NCI-H1694 (cell line): ENCODE measurements at regions not wholly inside any gene's neighbourhood (a gene's known extent, or its start where the extent isn't known, plus 50 kb on each side); places are given as distances from the start of the nearest gene placed in this dataset.

ENCODE experiments used
- DNase-seq: peaks from one replicate; lab custom pipeline; 2025; lab: John Stamatoyannopoulos, UW

DNA sequence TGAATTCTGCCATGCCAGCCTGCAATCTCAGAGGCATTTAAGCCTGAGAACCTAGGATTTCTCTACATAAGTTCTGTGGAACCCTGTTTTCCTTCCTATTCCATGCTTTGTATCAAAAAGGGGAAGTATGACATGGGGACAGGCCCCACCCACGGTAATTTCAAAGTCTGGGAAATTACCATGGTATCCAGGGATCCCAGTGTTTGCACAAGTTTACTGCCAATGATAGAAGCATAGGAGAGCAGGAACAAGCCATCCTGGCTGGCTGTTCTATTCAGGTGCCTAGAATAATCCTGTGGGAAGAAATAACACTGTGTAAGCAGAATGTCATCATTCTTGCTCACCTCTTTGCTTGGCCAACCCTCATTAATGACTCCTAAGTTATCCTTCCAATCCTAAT, 53.8 kb upstream of the ATP1B1 start:
- no peak for DNase-seq

DNA sequence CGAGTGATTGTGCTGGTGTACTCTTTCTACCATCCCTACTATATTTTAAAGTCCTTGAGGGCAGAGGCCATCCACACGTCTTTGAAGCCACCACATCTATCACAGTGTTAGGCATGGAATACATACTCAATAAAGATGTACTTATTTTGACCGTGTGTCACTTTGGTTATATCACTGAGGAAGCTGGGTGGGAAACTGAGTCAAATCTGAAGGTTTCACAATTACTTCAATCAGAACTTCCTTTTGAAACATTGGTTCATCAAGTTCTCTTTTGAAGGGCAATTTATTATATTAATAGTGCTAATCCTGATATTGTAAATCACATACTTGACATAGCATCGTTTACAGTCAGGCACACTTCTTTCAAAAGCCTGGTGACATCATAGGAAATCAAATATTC, 53.3 kb upstream of the ATP1B1 start:
- DNase-seq = no peak
